Ramos (cell line): ENCODE measurements at regions not wholly inside any gene's neighbourhood (a gene's known extent, or its start where the extent isn't known, plus 50 kb on each side); places are given as distances from the start of the nearest gene placed in this dataset.
"Not testable (repeated sequence)": the region's sequence is repeated elsewhere in the genome, so short reads cannot be mapped to it uniquely, and the experiment has no call there.

ENCODE experiments used
- in situ Hi-C: fragments of 300-500 bp; cut with MboI; formaldehyde crosslinking; loops from one replicate; pipeline ENCODE4 v1.14.3; 2022; ENCODE audit warnings: low sequenced_read_pairs; ENCODE audit not compliant: unreplicated experiment

DNA sequence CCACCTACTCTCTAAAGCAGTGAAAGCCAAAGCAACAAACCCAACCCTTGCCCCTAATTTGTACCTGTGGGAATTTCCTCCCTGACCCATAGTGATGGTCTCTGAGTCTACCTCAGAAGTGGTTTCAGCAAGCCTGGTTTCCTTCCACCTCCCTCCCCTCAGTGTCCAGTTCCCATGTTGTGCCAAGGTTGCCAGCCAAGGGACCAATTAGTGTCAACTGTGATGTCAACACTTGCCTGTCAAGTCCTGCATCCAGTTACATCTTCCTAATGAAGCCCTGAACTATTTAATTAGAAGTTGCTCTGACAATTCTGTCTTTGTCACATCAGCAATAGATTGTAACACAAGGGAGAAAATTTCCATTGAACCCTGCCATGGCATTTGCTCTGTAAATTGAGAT, 194.4 kb upstream of the CCDC196 start:
- in situ Hi-C loops, result no loop called here

DNA sequence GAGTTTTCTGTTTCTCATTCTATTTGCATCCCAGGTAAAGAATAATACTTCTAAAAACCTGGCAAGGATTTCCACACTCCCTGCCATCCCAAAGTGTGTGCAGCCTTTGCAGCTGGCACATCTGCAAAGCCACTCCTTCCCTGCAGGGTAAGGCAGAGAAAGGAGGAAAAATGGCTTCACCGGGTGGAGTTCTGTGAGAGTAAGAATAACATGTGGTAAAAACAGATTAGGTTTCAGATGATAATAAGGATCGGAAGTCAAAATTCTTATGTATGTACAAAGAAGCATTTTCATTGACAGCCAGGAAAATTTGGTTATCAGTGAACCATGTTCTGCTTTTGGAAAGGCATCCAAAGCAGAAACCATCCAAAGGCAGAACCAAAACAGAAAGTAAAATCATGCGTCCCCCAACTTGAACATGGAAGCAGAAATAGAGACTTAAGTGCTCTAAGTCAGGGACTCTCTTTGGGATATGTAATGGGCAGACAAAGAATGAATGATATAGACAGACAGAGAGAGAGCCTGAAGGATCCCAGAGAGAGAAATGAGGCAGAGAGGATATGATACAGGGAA, 192.6 kb upstream of the CCDC196 start:
- in situ Hi-C loops, result no loop called here

DNA sequence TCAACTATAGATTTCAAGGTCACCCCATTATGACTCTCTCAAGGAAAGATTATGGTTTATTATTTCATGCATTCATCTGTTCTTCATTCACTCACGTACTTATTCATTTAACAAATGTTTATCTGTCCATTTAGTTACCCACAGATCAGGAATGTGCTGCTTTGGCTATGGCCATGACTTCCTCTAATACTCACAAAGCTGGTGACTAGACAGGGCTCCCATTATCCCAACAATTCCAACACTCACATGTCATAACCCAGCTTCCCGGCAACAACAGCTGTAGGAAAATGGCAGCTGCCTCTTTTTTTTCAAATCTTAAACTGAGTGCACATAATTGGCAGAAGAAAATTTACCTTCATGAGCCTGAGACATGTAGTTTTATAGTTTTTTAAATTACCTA, 190.8 kb upstream of the CCDC196 start:
- in situ Hi-C loops, result no loop called here

DNA sequence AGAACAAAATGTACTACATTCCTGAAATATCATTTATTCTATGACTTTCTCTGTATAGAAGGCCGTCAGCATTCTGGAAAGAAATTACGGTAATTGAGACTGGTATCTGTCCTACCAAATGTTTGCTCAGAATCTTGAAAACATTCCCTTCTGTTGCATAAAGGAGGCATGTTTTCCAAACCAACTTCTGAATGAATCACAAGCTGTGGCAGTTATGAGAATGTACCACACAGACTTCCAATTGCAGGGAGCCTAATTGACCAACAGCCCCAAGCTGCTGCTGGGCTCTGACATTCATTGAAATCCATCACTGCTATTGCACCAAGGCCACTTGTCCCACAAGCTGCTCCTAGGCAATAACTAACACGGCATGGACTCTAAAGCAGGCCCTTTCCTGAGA, 185.3 kb upstream of the CCDC196 start:
- in situ Hi-C loops, result no loop called here

DNA sequence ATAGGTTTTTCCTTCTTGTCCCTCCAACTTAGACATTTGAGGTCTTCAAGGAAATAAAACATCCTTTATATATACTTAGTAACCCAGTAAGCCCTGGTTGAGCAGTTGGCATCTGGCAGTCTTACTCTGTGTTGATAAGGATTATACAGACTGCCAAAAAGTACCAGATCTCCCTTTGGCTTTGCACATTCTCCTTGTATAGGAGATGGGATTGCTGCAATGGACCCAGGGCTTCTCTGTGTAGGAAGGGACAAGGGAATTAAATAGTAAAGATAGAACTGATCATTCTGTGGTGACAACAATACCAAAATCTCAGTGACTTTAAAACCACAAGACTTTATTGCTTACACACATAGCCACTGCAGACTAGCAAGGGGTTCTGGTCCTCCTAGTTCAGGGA, 180.1 kb upstream of the CCDC196 start:
- in situ Hi-C loops, result no loop called here

DNA sequence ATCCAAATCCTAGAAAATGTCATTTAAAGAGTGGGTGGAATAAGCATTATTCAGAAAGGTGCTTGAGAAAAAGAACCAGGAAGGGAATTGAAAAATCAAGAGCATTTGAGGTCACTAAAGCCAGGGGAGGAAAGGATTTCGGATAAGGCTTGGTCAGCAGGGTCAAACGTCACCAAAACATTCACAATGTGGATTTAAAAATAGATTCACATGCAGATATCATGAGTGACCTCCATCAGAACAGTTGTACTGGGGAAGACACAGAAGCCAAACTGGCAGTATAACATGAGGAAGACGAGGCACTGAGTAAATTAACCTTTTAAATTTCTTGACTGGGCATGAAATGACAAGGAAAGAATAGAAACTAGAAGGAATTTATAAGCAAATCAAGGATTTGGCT, 175.1 kb upstream of the CCDC196 start:
- in situ Hi-C loops, result no loop called here

DNA sequence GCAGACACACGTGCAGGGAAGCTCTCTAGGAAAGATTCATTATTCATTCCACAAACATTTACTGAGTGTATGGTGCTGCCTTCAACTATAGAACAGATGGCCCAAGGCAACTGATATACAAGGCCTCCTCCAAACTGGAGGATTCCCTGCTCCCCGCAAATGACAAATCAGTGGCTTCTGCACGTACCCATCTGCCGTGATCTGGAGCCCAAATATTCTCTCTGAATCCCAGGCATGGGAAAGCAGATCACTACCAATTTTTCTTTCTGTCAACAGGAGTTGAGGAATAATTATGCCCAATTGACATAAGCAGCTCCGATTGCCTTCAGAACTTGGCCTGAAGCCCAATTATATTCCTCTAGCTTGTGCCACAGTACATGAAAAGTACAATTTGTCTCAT, 174.2 kb upstream of the CCDC196 start:
- in situ Hi-C loops, result no loop called here

DNA sequence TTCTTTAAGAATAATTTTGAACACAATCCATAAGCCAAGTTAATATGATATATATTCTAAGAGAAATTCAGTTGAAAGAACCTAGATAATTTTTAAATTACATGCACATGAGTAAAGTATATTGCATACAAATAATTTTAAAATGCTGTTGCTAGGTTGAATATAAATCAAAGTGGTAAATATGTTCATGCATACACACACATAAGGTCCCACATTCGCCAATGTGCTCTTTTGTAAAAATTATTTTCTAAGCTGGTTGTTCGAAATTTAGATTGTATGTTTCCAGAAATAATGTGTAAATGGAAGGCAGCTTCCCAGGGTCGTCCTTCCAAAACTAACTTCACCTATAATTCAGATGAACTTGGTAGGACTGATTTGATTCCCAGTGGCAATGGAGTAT, 173.7 kb upstream of the CCDC196 start:
- in situ Hi-C loops, result no loop called here

DNA sequence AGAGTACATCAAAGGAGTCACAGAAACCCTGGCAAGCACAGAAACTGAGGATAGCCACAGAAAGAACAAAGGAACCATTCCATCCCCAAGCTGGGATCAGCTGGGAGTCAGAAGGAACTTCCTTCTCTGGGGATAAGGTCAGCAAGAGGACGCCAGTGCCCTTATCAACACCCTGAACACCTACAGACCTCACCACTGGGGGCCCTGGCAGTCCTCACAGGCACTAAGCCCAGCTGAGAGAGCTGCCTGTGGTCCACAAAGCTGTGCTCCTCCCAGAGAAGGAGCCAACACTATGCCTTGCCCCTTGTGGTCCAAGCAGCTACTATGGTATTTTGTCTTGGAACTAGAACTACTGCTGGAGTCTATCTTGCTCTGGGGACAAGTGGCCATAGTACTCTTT, 171.1 kb upstream of the CCDC196 start:
- in situ Hi-C loops, result no loop called here

DNA sequence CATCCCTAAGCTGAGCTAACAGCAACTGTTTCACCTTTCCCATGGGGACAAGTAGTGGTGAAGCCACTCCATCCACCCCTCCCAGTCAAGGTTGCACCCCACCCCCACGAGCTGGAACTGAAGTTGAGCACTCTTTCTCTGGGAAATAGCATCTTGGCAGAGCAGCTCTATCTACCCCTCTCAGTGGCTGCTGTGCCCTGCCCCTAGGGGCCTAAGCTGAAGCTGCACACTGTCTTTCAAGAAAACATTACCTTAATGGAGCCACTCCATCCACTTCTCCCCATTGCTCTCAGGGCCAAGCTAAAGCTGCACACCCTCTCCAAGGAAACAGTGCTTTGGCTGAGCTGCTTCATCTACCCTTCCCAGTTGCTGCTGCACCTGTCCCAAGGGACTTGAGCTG, 170.6 kb upstream of the CCDC196 start:
- in situ Hi-C loops, result no loop called here

DNA sequence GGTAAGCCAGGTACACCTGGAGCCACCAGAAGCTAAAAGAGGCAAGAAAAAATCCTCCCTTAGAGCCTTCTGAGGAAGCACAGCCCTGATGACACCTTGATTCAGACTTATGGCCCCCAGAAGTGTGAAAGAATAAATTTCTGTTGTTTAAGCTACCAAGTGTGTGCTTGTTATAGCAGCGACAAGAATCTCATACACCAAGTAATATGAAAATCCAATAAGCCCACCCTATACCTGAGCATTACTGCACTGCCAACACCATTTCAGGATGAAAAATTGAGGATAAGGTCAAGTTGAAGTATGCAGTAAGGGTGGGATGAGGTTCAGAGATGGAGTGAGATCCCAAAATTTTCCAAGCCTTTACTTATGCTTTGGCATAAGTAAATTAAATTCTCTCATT, 163.6 kb upstream of the CCDC196 start:
- in situ Hi-C loops, result no loop called here

DNA sequence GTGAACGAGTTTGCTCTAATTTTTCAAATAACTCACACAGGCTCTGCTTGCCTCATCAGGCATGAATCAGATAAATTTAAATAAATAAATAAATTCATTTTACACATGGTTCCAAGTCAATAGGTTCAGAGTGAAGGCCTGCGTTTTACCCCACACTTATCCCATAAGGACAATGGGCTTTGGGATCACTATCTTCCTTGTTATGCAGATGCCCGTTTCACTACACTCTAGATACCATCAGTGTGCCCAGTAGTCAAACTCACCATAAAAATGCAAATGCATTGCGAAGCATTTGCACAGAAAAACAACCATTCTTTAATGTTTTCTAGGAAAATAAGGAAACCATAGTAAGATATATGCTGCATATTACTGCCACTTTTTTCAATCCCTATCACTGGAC, 155.9 kb upstream of the CCDC196 start:
- in situ Hi-C loops, result no loop called here

DNA sequence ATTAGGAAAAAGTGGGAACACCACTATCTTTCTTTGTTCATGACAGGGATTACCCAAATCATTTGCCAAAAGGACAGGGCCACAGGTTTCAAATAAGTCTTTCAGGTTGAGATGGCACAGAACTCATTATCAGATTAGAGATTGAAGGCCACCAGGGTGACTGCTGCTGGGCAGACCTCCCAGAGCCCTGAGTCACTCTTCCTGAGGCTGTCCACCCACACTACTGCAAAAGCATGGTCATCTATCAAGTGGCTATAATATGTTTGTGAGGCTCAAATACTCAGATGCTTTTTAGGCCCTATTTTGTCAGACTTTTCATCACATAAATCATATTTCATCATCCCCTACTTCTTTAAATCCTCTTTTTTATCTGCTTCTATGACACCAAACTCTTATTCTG, 155.3 kb upstream of the CCDC196 start:
- in situ Hi-C loops, result no loop called here

DNA sequence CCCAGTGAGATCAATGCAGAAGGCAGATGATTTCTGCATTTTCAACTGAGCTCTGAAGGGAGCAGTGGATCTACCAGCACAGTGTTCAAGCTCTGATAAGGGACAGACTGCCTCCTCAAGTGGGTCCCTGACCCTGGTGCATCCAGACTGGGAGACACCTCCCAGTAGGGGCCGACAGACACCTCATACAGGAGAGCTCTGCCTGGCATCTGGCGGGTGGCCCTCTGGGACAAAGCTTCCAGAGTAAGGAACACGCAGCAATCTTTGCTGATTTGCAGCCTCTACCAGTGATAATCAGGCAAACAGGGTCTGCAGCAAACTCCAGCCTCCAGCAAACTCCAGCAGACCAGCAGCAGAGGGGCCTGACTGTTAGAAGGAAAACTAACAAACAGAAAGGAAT, 152.9 kb upstream of the CCDC196 start:
- in situ Hi-C loops, result not testable (repeated sequence)

DNA sequence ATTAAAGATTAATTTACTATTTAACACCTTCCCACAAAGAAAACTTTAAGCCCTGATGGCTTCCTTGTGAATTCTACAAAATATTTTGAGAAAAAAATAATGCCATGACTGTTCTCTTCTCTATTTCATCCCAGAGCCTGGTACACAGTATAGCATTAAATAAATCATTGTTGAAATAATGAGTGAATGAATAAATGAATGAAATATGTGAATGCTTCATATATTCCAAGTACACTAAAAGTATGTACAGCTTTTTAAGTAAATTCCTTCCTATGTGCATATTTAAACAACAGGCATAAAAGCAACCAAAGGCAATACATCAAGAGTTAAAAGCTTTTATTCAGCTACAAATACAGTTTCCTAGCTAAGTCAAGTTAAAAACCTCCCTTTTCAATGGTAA, 144.9 kb upstream of the CCDC196 start:
- in situ Hi-C loops, result no loop called here

DNA sequence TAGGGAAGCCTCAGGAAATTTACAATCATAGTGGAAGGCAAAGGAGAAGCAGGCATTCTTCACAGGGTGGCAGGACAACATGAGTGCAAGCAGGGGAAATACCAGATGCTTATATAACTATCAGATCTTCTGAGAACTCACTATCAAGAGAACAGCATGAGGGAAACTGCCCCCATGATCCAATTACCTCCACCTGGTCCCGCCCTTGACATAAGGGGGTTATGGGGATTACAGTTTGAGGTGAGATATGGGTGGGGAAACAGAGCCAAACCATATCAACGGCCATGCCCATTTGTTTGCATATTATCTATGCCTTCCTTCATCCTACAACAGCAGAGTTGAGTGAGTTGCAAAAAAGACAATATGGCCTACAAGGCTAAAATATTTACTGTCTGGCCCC, 140.2 kb upstream of the CCDC196 start:
- in situ Hi-C loops, result no loop called here

DNA sequence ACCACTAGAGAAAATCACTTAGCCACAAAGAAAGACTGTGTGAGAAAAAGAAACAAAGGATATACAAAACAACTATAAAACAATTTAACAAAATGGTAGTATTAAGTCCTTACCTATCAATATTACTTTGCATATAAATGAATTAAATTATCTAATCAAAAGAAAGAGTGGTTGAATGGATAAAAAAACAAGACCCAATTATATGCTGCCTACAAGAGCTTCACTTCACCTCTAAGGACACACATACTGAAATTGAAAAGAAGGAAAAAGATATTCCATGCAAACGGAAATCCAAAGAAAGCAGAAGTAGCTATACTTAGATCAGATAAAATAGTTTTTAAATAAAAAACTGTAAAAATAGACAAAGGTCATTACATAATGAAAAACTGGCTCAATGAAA, 134.9 kb upstream of the CCDC196 start:
- in situ Hi-C loops, result loop anchor here (25.0 kb wide), 1 partner anchor 761 kb away; no protein-coding TSS in a partner anchor

DNA sequence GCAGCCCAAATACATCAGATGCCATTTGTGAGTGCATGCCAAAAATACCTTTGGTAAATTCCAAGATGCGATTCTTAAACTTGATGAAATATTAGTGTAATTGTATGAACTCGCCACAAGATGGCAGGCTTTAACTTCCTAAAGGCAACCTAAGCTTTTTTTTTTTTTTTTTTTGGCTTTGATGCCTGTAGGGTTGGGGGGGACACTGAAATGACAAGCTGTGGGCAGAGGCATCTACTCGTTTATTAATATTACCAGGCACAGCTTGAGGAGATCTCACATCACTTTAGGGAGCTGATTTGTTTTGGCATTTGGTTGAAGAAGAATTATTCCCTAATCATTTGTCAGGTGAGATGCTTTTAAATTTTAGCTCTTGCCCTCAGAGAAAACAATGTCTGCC, 126.7 kb upstream of the CCDC196 start:
- in situ Hi-C loops, result loop anchor here (25.0 kb wide), 1 partner anchor 753 kb away; no protein-coding TSS in a partner anchor

DNA sequence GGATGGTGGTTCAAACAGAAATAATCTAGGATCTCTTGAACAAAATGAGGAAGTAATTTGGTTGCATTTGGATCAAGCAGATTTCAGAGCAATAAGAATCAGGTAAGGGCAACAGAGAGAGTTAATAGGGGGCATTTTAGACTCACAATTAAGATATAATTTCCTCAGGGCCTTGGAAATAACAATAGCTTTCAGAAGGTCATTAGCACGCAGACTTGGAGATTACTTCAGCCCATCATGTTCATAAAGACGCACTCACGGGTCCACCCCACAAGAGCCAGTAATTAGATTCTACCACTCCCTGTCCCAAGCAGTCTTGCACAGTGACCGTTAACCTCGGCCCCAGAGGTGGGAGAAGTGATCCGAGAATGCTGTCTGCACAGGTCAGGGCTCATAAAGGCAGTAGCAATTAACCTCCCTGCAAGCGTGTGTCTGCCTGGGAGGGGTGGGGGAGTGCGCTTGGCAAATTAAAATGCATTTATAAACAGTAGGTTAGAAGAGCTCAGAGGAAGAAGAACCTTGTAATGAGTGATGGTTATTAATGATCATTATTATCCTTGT, 125.7 kb upstream of the CCDC196 start:
- in situ Hi-C loops, result loop anchor here (25.0 kb wide), 1 partner anchor 752 kb away; no protein-coding TSS in a partner anchor

DNA sequence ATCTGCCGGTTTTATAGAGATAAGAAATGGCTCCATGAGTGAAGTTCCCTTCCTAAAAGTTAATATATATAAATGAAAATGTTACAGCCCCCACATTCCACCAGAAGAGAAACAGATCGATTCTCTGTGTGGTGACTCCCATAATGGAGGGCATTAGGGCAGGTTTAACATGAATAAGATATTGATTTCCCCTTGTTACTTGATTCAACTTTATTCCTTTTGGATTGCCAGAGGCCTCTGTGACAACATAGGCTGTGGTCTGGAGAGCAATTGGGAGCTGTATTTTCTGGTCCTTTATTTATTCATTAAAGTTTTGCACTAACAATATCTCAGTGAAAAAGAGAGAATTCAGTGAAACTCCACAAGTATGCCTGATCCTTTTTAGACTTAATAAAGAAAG, 125.2 kb upstream of the CCDC196 start:
- in situ Hi-C loops, result loop anchor here (25.0 kb wide), 1 partner anchor 751 kb away; no protein-coding TSS in a partner anchor

DNA sequence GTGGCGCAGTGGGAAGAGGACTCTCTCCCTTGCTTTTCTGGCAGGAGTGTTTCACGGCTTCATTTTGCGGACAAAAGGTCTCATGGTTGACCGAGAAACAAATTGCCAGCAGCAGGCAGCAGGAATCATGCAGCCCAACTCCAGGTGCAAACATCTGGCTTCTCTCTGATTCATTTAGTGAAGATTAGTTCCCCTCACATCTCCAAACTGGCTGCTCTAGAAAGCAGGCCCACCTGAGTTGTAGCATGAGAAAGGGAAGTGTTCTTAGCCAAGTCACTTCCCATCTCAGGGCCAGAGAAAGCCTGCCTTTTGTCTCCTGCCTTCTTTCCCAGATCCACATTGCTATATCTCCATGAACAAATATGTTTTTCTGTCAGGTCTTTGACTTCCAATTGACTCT, 120.8 kb upstream of the CCDC196 start:
- in situ Hi-C loops, result loop anchor here (25.0 kb wide), 1 partner anchor 747 kb away; no protein-coding TSS in a partner anchor

DNA sequence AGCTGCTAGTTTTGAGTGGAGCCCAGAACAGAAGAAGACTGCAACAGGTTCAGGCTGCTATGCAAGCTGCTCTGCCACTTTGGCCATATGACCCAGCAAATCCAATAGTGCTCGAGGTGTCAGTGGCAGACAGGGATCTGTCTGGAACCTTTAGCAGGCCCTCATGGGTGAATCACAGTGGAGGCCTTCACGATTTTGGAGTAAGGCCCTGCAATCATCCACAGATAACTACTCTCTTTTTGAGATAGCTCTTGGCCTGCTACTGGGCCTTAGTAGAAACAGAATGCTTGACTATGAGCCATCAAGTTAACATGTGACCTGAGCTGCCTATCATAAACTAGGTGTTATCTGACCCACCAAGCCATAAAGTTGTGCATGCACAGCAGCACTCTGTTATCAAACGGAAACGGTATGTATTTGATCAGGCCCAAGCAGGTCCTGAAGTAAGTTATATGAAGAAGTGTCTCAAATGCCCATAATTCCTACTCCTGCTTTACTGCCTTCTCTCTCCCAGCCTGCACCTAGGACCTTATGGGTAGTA, 116.9 kb upstream of the CCDC196 start:
- in situ Hi-C loops, result loop anchor here (25.0 kb wide), 1 partner anchor 743 kb away; no protein-coding TSS in a partner anchor
